AG04449 (cell line): ENCODE measurements at regions not wholly inside any gene's neighbourhood (a gene's known extent, or its start where the extent isn't known, plus 50 kb on each side); places are given as distances from the start of the nearest gene placed in this dataset.

ENCODE experiments used
- CTCF ChIA-PET: fragments of 350-600 bp; formaldehyde crosslinking; extraction: SDS; loops from one replicate; lab custom pipeline; 2021; ENCODE audit warnings: antibody characterized with exemption; lab: Yijun Ruan, JAX
- POLR2A ChIA-PET: fragments of 400-600, 350-600 bp; formaldehyde crosslinking; extraction: SDS; loops from one replicate; lab custom pipeline; 2020; ENCODE audit warnings: antibody characterized with exemption, inconsistent platforms; lab: Yijun Ruan, JAX
- DNase-seq: peaks from one replicate; pipeline ENCODE4 v3.0.0-alpha.2; 2010; ENCODE audit warnings: low read depth, low spot score
- H3K4me3 ChIP-seq: 2 replicates; pipeline ENCODE4 v1.5.1; 2011; ENCODE audit warnings: low read depth, mild to moderate bottlenecking, control low read depth, low read length
- CTCF ChIP-seq: IDR thresholded peaks from one replicate; pipeline ENCODE4 v1.5.1; 2011; ENCODE audit warnings: mild to moderate bottlenecking, moderate library complexity, low read length, control low read depth, inconsistent platforms; ENCODE audit not compliant: insufficient read depth; ENCODE audit errors: missing control alignments

GRCh38 chr11:116694349-116694725, 78.5 kb downstream of the BUD13 start:
- ChIA-PET POLR2A (no interaction called here), CTCF (interaction anchor here (1.1 kb wide), 1 partner anchor 38 kb away, joined by 3 read pairs; no protein-coding TSS in a partner anchor)
- H3K4me3 ChIP-seq = no peak overlapping the region
- no peak for TF ChIP-seq CTCF
- no peak for DNase-seq

- POLR2A ChIA-PET = no interaction called here
- TF ChIP-seq CTCF = no peak
- CTCF ChIA-PET = interaction anchor here (1.1 to 4.2 kb wide), 2 partner anchors 39 to 240 kb away, joined by 3 to 43 read pairs; no protein-coding TSS in a partner anchor
- H3K4me3 ChIP-seq = no peak overlapping the region
- no peak for DNase-seq
Observed at GRCh38 chr11:116693593-116694348, 79.0 kb downstream of the BUD13 start.

GRCh38 chr11:116693102-116693570, 79.7 kb downstream of the BUD13 start:
- no peak for DNase-seq
- no peak overlapping the region for H3K4me3 ChIP-seq
- CTCF ChIA-PET = interaction anchor here (1.4 to 4.2 kb wide), 2 partner anchors 20 to 239 kb away, joined by 4 to 43 read pairs; no protein-coding TSS in a partner anchor
- no peak for TF ChIP-seq CTCF
- POLR2A ChIA-PET = no interaction called here

- H3K4me3 ChIP-seq = no peak overlapping the region
- no peak for TF ChIP-seq CTCF
- ChIA-PET CTCF (interaction anchor here (0.7 to 4.2 kb wide), 16 partner anchors 9 to 535 kb away, joined by 3 to 43 read pairs (median 5); no protein-coding TSS in a partner anchor), POLR2A (no interaction called here)
- DNase-seq = no peak
Observed at GRCh38 chr11:116692318-116693101, 80.3 kb downstream of the BUD13 start.

- CTCF ChIA-PET = interaction anchor here (0.6 to 4.2 kb wide), 24 partner anchors 9 to 1365 kb away, joined by 3 to 43 read pairs (median 4); no protein-coding TSS in a partner anchor
- no peak for DNase-seq
- no peak overlapping the region for H3K4me3 ChIP-seq
- peak; percentile 89 for TF ChIP-seq CTCF
- POLR2A ChIA-PET = no interaction called here
Observed at GRCh38 chr11:116691771-116692177, 81.0 kb downstream of the BUD13 start.
